ENCODE measurements at regions not wholly inside any gene's neighbourhood (a gene's known extent, or its start where the extent isn't known, plus 50 kb on each side); places are given as distances from the start of the nearest gene placed in this dataset.
"Not testable (repeated sequence)": the region's sequence is repeated elsewhere in the genome, so short reads cannot be mapped to it uniquely, and the experiment has no call there.

GRCh38 chr3:106438887-106439286 is 570.1 kb upstream of the CBLB start:
- TF ChIP-seq, protein P1, sequence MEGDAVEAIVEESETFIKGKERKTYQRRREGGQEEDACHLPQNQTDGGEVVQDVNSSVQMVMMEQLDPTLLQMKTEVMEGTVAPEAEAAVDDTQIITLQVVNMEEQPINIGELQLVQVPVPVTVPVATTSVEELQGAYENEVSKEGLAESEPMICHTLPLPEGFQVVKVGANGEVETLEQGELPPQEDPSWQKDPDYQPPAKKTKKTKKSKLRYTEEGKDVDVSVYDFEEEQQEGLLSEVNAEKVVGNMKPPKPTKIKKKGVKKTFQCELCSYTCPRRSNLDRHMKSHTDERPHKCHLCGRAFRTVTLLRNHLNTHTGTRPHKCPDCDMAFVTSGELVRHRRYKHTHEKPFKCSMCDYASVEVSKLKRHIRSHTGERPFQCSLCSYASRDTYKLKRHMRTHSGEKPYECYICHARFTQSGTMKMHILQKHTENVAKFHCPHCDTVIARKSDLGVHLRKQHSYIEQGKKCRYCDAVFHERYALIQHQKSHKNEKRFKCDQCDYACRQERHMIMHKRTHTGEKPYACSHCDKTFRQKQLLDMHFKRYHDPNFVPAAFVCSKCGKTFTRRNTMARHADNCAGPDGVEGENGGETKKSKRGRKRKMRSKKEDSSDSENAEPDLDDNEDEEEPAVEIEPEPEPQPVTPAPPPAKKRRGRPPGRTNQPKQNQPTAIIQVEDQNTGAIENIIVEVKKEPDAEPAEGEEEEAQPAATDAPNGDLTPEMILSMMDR (IDR thresholded peaks at IDR 0.05): no peak
- TF ChIP-seq POLR2A (IDR thresholded peaks at IDR 0.05): no peak
- Histone ChIP-seq H3K36me3 (replicated peaks in 1 of 2; ENCODE audit: insufficient read depth in 1 of 2, low read depth in 2 of 2) (no peaks in the 10 kb centered on the region), H3K4me1 (no peaks in the 10 kb centered on the region), H3K27ac (no peak overlapping the region), H3K27me3 (no peaks in the 10 kb centered on the region), H3K9me3 (no peaks in the 10 kb centered on the region), H3K4me3 (no peak overlapping the region)
- DNase-seq: no peak
- 76 to 79% methylated on average over 1 of the region's 1 CpG for WGBS, 2 donors
- no peak for ATAC-seq
- intact Hi-C loops (cut with DNase I): no loop called here

GRCh38 chr3:106440672-106441071 is 571.9 kb upstream of the CBLB start:
- no peak for ATAC-seq
- intact Hi-C loops (cut with DNase I): no loop called here
- Histone ChIP-seq H3K27me3 (no peaks in the 10 kb centered on the region), H3K27ac (no peak overlapping the region), H3K9me3 (no peaks in the 10 kb centered on the region), H3K4me3 (no peak overlapping the region), H3K36me3 (replicated peaks in 1 of 2; ENCODE audit: insufficient read depth in 1 of 2, low read depth in 2 of 2) (no peaks in the 10 kb centered on the region), H3K4me1 (no peaks in the 10 kb centered on the region)
- WGBS, 2 donors: 61 to 70% methylated on average over 2 of the region's 2 CpGs
- no peak for TF ChIP-seq POLR2A (IDR thresholded peaks at IDR 0.05)
- TF ChIP-seq, protein P1 (IDR thresholded peaks at IDR 0.05): no peak
- no peak for DNase-seq

GRCh38 chr3:106446271-106446670 is 577.5 kb upstream of the CBLB start:
- H3K27ac ChIP-seq: no peak overlapping the region
- WGBS, 2 donors: 33 to 40% methylated on average over 4 of the region's 4 CpGs
- no peaks in the 10 kb centered on the region for H3K27me3 ChIP-seq
- no peak for TF ChIP-seq POLR2A (IDR thresholded peaks at IDR 0.05)
- TF ChIP-seq, protein P1 (IDR thresholded peaks at IDR 0.05): no peak
- no peaks in the 10 kb centered on the region for H3K4me1 ChIP-seq
- no peaks in the 10 kb centered on the region for H3K9me3 ChIP-seq
- intact Hi-C loops (cut with DNase I): no loop called here
- DNase-seq: no peak
- no peak overlapping the region for H3K4me3 ChIP-seq
- no peak for ATAC-seq
- no peaks in the 10 kb centered on the region for H3K36me3 ChIP-seq (replicated peaks in 1 of 2; ENCODE audit: insufficient read depth in 1 of 2, low read depth in 2 of 2)

DNA sequence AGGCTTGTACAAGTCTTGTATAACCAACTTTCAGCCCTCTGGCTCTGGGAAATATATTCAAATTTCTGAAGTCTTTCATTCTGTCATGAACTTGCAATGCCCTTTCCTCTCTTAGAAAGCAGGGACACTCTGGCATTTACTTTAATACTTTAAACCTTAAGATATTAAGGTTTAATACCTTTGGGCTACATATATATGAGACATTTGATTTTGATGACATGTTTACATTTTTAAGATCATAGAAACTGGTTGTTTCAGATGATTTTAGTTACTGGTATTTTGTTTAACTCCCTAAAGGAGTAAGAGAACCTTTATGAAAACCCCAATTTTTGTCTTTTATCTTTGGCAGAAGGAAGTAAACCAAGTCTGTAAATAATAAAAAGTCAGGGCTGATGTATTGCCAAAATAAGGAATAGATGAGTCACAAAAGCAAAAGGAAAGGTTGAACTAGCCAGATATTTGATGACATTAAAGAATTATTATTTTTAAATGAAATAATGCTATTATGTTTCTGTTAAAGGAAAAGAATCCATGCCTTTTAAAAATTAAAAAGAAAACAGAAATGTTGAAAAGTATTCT is 579.0 kb upstream of the CBLB start:
- Histone ChIP-seq H3K36me3 (replicated peaks in 1 of 2; ENCODE audit: insufficient read depth in 1 of 2, low read depth in 2 of 2) (no peaks in the 10 kb centered on the region), H3K9me3 (no peaks in the 10 kb centered on the region), H3K4me1 (no peaks in the 10 kb centered on the region), H3K27ac (no peak overlapping the region), H3K4me3 (no peak overlapping the region), H3K27me3 (no peaks in the 10 kb centered on the region)
- TF ChIP-seq, protein P1 (IDR thresholded peaks at IDR 0.05): no peak
- no peak for TF ChIP-seq POLR2A (IDR thresholded peaks at IDR 0.05)
- DNase-seq (no peak), ATAC-seq (no peak)
- intact Hi-C loops (cut with DNase I): no loop called here

GRCh38 chr3:106448372-106448966 is 579.7 kb upstream of the CBLB start:
- ATAC-seq; intact Hi-C loops (cut with DNase I); H3K36me3 ChIP-seq (replicated peaks in 1 of 2; ENCODE audit: insufficient read depth in 1 of 2, low read depth in 2 of 2): not testable (repeated sequence)

More at GRCh38 chr3:106448372-106448966, 579.7 kb upstream of the CBLB start:
- not testable (repeated sequence) for H3K27me3 ChIP-seq, H3K9me3 ChIP-seq, H3K27ac ChIP-seq, H3K4me1 ChIP-seq, H3K4me3 ChIP-seq, DNase-seq
- WGBS, 2 donors: 66 to 68% methylated on average over 3 of the region's 3 CpGs

Measured in body of pancreas (tissue), 4 donors.